Lung (tissue), 11 donors: ENCODE measurements at regions not wholly inside any gene's neighbourhood (a gene's known extent, or its start where the extent isn't known, plus 50 kb on each side); places are given as distances from the start of the nearest gene placed in this dataset.

Experiments
- ATAC-seq: fragments of 200-7000 bp; cut with Tn5 transposase; one replicate; pipeline ENCODE4 v1.9.1; 2020; ENCODE audit warnings: moderate number of reproducible peaks; ENCODE audit not compliant: insufficient read depth, low FRiP score
- DNase-seq, 3 donors: peaks; one replicate each; pipeline ENCODE4 v3.0.0-alpha.2; 2013 to 2017
- H3K27ac ChIP-seq, 2 donors: one replicate each; pipeline ENCODE4 v1.5.1; 2013; ENCODE audit warnings: mild to moderate bottlenecking in 2 of 2, moderate library complexity in 2 of 2, control low read depth in 1 of 2, inconsistent platforms in 1 of 2, low read depth in 1 of 2, low read length in 1 of 2
- H3K27me3 ChIP-seq, 3 donors: one replicate each; pipeline ENCODE4 v1.5.1; 2013; ENCODE audit warnings: low read length in 2 of 3; ENCODE audit not compliant: control insufficient read depth in 3 of 3, insufficient read depth in 3 of 3
- H3K36me3 ChIP-seq, 4 donors: one replicate each; pipeline ENCODE4 v1.5.1; 2013; ENCODE audit warnings: low read length in 4 of 4, mild to moderate bottlenecking in 1 of 4, moderate library complexity in 1 of 4; ENCODE audit not compliant: control insufficient read depth in 4 of 4, insufficient read depth in 4 of 4
- H3K4me1 ChIP-seq, 5 donors: one replicate each; pipeline ENCODE4 v1.5.1; 2013; ENCODE audit warnings: low read length in 5 of 5, mild to moderate bottlenecking in 2 of 5, moderate library complexity in 1 of 5; ENCODE audit not compliant: control insufficient read depth in 5 of 5, insufficient read depth in 5 of 5
- H3K4me3 ChIP-seq: one replicate; pipeline ENCODE4 v1.5.1; 2013; ENCODE audit warnings: mild to moderate bottlenecking, control low read depth, moderate library complexity
- H3K9ac ChIP-seq, 2 donors: one replicate each; pipeline ENCODE4 v1.5.1; 2013; ENCODE audit warnings: low read length in 2 of 2, control low read depth in 1 of 2; ENCODE audit not compliant: insufficient read depth in 1 of 2
- H3K9me3 ChIP-seq, 4 donors: one replicate each; pipeline ENCODE4 v1.5.1; 2013; ENCODE audit warnings: low read length in 3 of 4, mild to moderate bottlenecking in 1 of 4, moderate library complexity in 1 of 4; ENCODE audit not compliant: control insufficient read depth in 4 of 4, insufficient read depth in 3 of 4
- WGBS, 2 donors: extraction: QIAGEN DNeasy Blood & Tissue Kit; methylation state at CpG; one replicate each; pipeline ENCODE4 v1.1.7; 2013; 5-methylcytosine and 5-hydroxymethylcytosine counted together
- TF ChIP-seq, protein P1 (sequence below): IDR thresholded peaks from 2 replicates; pipeline ENCODE4 v1.5.1; 2012; ENCODE audit warnings: mild to moderate bottlenecking; ENCODE audit errors: control extremely low read depth, extremely low read depth
- donor health status: control.
- donor health status: control.
- donor health status: Bipolar disorder and iron deficiency.
- donor health status: healthy.
- donor health status: DM: yes; HTN: yes; CAD: no.

DNA sequence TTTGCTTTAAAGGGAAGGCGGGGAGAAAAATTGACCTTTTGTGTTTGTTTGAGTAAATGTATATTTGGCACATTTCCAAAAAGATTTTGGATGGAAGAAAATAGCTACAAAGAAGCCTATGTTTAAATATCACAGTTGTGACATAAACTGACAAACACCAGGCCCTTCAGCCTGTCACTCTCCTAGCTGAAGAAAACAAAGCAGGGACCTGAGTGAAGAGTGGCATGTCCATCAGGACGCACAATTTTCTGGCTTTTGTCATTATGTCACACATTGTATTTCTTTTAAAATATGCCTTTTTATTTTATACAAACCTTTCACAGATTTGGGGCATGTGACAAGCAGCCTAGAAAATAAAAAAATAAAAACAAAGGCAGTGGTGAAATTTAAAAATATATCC, 241.2 kb downstream of the OGFRL1 start:
- Histone ChIP-seq H3K4me3 (no peak overlapping the region), H3K36me3 (no peaks in the 10 kb centered on the region), H3K9me3 (no peaks in the 10 kb centered on the region), H3K27ac (no peak overlapping the region), H3K9ac (no peak overlapping the region), H3K4me1 (peaks cover 0 to 22% (median 3%) of the 10 kb centered on the region in 5 donors), H3K27me3 (no peaks in the 10 kb centered on the region)
- ATAC-seq: no peak
- WGBS, 2 donors: 89 to 90% methylated on average over 2 of the region's 2 CpGs
- DNase-seq: peak in 2 of 3 donors; percentile 50 to 55
- TF ChIP-seq, protein P1, sequence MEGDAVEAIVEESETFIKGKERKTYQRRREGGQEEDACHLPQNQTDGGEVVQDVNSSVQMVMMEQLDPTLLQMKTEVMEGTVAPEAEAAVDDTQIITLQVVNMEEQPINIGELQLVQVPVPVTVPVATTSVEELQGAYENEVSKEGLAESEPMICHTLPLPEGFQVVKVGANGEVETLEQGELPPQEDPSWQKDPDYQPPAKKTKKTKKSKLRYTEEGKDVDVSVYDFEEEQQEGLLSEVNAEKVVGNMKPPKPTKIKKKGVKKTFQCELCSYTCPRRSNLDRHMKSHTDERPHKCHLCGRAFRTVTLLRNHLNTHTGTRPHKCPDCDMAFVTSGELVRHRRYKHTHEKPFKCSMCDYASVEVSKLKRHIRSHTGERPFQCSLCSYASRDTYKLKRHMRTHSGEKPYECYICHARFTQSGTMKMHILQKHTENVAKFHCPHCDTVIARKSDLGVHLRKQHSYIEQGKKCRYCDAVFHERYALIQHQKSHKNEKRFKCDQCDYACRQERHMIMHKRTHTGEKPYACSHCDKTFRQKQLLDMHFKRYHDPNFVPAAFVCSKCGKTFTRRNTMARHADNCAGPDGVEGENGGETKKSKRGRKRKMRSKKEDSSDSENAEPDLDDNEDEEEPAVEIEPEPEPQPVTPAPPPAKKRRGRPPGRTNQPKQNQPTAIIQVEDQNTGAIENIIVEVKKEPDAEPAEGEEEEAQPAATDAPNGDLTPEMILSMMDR: no peak

DNA sequence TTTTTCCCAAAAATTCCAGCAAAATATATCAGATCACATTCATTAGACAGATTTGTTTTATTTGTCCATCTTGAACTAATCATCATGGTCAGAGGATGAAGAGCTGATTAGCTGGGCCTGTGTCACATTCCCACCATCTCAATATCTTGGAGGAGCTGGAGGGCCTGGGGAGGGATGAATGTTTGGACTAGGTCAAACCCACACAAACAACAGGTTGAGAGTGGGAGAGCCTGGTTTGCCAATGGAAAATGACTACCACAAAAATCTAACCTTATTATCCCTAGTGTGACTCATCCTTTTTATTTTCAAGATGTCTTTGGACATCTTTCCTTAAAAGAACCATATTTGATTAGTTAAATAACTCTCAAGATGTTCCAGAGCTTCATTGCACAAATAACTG, 242.4 kb downstream of the OGFRL1 start:
- Histone ChIP-seq H3K4me1 (peaks cover 0 to 22% (median 3%) of the 10 kb centered on the region in 5 donors), H3K27ac (no peak overlapping the region), H3K9ac (no peak overlapping the region), H3K4me3 (no peak overlapping the region), H3K9me3 (no peaks in the 10 kb centered on the region), H3K36me3 (no peaks in the 10 kb centered on the region), H3K27me3 (no peaks in the 10 kb centered on the region)
- ATAC-seq (no peak), DNase-seq (no peak)
- TF ChIP-seq, protein P1: no peak

DNA sequence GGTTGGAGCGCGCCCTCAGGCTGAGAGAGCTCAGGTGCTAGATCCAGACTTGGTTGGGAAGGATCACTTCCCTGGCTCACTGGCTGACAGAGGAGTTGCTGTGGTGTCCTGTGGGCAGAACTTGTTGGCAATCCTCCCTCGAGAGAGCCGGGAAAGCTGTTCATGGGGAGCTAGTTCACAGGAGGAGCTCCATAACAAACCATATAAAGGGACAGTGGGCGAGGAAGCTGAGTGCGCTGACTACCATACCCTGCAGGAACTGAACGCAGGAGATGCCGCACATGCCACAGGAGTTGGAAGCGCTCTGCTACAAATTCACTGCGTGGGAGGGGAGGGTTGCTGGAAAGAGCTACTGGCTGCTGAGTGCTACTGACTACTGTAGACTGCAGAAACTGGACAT, 243.2 kb downstream of the OGFRL1 start:
- Histone ChIP-seq H3K4me1 (peaks cover 0 to 22% (median 3%) of the 10 kb centered on the region in 5 donors), H3K9ac (no peak overlapping the region), H3K4me3 (no peak overlapping the region), H3K27me3 (no peaks in the 10 kb centered on the region), H3K36me3 (no peaks in the 10 kb centered on the region), H3K9me3 (no peaks in the 10 kb centered on the region), H3K27ac (no peak overlapping the region)
- TF ChIP-seq, protein P1: no peak
- DNase-seq (no peak), ATAC-seq (no peak)
- WGBS, 2 donors: 90 to 94% methylated on average over 10 of the region's 10 CpGs

DNA sequence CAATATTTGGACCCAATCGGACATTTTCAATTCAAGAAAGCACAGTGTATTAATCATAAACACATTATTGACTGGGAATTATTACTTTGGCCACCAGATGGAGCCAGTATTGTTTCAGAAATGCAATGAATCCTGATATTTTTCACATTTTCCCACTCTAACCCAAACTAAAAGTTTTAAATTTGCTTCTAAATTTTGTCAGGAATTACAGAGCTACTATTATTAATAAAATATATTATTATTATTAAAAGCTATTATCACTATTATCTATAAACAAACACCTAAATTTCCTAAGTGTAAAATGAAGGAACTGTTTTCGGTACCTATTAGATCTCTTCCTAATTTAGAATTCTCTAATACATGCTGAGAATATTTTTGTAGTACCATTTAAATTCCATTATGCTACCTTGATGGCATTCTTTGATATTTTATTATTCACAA, 245.3 kb downstream of the OGFRL1 start:
- no peak overlapping the region for H3K4me3 ChIP-seq
- H3K27ac ChIP-seq: no peak overlapping the region
- H3K4me1 ChIP-seq: peaks cover 0 to 20% (median 3%) of the 10 kb centered on the region in 5 donors
- no peaks in the 10 kb centered on the region for H3K36me3 ChIP-seq
- 60 to 66% methylated on average over 2 of the region's 2 CpGs for WGBS, 2 donors
- no peaks in the 10 kb centered on the region for H3K27me3 ChIP-seq
- TF ChIP-seq, protein P1: peak; percentile 30
- ATAC-seq (no peak), DNase-seq (peak in 2 of 3 donors; percentile 43 to 64)
- H3K9me3 ChIP-seq: peaks cover 0 to 1% (median 0%) of the 10 kb centered on the region in 4 donors
- no peak overlapping the region for H3K9ac ChIP-seq
